Caco-2 (cell line): ENCODE measurements at regions not wholly inside any gene's neighbourhood (a gene's known extent, or its start where the extent isn't known, plus 50 kb on each side); places are given as distances from the start of the nearest gene placed in this dataset.

Experiments
- BruUV-seq: library from RNA; stranded (reverse); fragments of 400-500 nt; replicated peaks from 2 replicates; lab custom pipeline; 2021; lab: Mats Ljungman, UMichigan
- CTCF ChIA-PET: fragments of 300-600 bp; sonication (Branson Sonifier 250); formaldehyde crosslinking; loops from one replicate; lab custom pipeline; 2022; ENCODE audit warnings: antibody characterized with exemption; lab: Charles Lee
- POLR2A ChIA-PET: fragments of 300-600 bp; sonication (Branson Sonifier 250); formaldehyde crosslinking; loops from one replicate; lab custom pipeline; 2022; ENCODE audit warnings: antibody characterized with exemption; lab: Charles Lee
- DNase-seq, 2 experiments: peaks; one replicate each; pipeline versions ENCODE4 v3.0.0 to v3.0.0-alpha.2; 2020 to 2022
- H3K27me3 ChIP-seq: replicated peaks from 2 replicates; pipeline ENCODE4 v1.6.0; 2011; ENCODE audit warnings: low read length; ENCODE audit not compliant: control insufficient read depth, insufficient read depth
- H3K36me3 ChIP-seq: 2 replicates; pipeline ENCODE4 v1.5.1; 2011; ENCODE audit warnings: low read length; ENCODE audit not compliant: control insufficient read depth, insufficient read depth
- H3K4me1 ChIP-seq: fragments of 250-450 bp; sonication (Bioruptor Pico); 2 replicates; pipeline ENCODE4 v1.5.1; 2020; ENCODE audit warnings: mild to moderate bottlenecking
- H3K4me3 ChIP-seq: 2 replicates; pipeline ENCODE4 v1.5.1; 2011; ENCODE audit warnings: low read depth, mild to moderate bottlenecking, control low read depth, low read length
- H3K9me3 ChIP-seq: fragments of 250-450 bp; sonication (Bioruptor Pico); 2 replicates; pipeline ENCODE4 v1.5.1; 2020; ENCODE audit warnings: mild to moderate bottlenecking, moderate library complexity
- H3K27ac Mint-ChIP-seq: one replicate; pipeline ENCODE4 v1.8.0; 2022; ENCODE audit warnings: mixed read lengths; ENCODE audit not compliant: unreplicated experiment
- H3K27me3 Mint-ChIP-seq: one replicate; pipeline ENCODE4 v1.8.0; 2022; ENCODE audit warnings: mixed read lengths; ENCODE audit not compliant: insufficient read depth, unreplicated experiment
- H3K36me3 Mint-ChIP-seq: one replicate; pipeline ENCODE4 v1.8.0; 2022; ENCODE audit warnings: mild to moderate bottlenecking, mixed read lengths; ENCODE audit not compliant: insufficient read depth, unreplicated experiment
- H3K4me1 Mint-ChIP-seq: one replicate; pipeline ENCODE4 v1.8.0; 2022; ENCODE audit warnings: low read depth, mixed read lengths; ENCODE audit not compliant: unreplicated experiment
- H3K4me3 Mint-ChIP-seq: one replicate; pipeline ENCODE4 v1.8.0; 2022; ENCODE audit warnings: mild to moderate bottlenecking, moderate library complexity, mixed read lengths; ENCODE audit not compliant: unreplicated experiment
- H3K9me3 Mint-ChIP-seq: one replicate; pipeline ENCODE4 v1.8.0; 2022; ENCODE audit warnings: mixed read lengths; ENCODE audit not compliant: unreplicated experiment
- intact Hi-C: fragments of 100-400 bp; cut with micrococcal nuclease; formaldehyde crosslinking; loops from one replicate; pipeline ENCODE4 v1.10.0; 2022; ENCODE audit not compliant: unreplicated experiment
- TF ChIP-seq, protein P1 (sequence below), 2 experiments: fragments of 200-600 bp in 1 of 2; IDR thresholded peaks; 1 replicate in 1 of 2; 2 replicates in 1 of 2; pipeline versions ENCODE4 v1.5.1 to v1.8.0; 2011 to 2022; ENCODE audit warnings: antibody characterized with exemption in 1 of 2, control low read depth in 1 of 2, inconsistent platforms in 1 of 2, low read depth in 1 of 2, low read length in 1 of 2, mild to moderate bottlenecking in 1 of 2, moderate library complexity in 1 of 2; ENCODE audit not compliant: insufficient read depth in 1 of 2, severe bottlenecking in 1 of 2, unreplicated experiment in 1 of 2

DNA sequence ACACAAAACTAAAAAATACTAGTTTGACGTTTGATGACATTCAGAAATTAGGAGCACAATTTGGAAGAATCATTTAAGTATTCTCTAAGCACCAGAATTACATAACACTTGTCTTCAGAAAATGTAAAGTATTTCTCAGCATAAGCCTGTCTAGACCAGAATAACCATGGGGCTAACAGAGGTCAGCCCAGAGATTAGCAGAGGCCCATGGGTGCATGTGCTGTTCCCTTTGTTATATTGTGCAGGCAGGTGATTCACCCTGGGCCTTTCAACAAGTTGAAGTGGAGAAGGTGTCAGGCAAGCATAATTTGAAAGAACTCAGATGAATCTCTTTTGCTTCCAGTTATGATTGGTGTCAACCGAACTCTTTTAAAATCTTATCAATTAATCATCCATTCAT lies 227.9 kb downstream of the LURAP1L start:
- TF ChIP-seq, protein P1, sequence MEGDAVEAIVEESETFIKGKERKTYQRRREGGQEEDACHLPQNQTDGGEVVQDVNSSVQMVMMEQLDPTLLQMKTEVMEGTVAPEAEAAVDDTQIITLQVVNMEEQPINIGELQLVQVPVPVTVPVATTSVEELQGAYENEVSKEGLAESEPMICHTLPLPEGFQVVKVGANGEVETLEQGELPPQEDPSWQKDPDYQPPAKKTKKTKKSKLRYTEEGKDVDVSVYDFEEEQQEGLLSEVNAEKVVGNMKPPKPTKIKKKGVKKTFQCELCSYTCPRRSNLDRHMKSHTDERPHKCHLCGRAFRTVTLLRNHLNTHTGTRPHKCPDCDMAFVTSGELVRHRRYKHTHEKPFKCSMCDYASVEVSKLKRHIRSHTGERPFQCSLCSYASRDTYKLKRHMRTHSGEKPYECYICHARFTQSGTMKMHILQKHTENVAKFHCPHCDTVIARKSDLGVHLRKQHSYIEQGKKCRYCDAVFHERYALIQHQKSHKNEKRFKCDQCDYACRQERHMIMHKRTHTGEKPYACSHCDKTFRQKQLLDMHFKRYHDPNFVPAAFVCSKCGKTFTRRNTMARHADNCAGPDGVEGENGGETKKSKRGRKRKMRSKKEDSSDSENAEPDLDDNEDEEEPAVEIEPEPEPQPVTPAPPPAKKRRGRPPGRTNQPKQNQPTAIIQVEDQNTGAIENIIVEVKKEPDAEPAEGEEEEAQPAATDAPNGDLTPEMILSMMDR (IDR thresholded peaks at IDR 0.05; ENCODE audit: insufficient read depth in 1 of 2, low read depth in 1 of 2, low read length in 1 of 2, severe bottlenecking in 1 of 2, unreplicated experiment in 1 of 2) = no peak
- H3K36me3 ChIP-seq = no peaks in the 10 kb centered on the region
- Mint-ChIP-seq H3K9me3 (no peaks in the 10 kb centered on the region), H3K4me3 (no peak overlapping the region), H3K27me3 (no peaks in the 10 kb centered on the region), H3K36me3 (no peaks in the 10 kb centered on the region), H3K27ac (no peak overlapping the region), H3K4me1 (no peaks in the 10 kb centered on the region)
- H3K27me3 ChIP-seq = no peaks in the 10 kb centered on the region
- no TSS peak for BruUV-seq
- H3K4me1 ChIP-seq = no peaks in the 10 kb centered on the region
- POLR2A ChIA-PET = no interaction called here
- intact Hi-C loops = no loop called here
- no peak overlapping the region for H3K4me3 ChIP-seq
- CTCF ChIA-PET = no interaction called here
- no peaks in the 10 kb centered on the region for H3K9me3 ChIP-seq
- no peak for DNase-seq

DNA sequence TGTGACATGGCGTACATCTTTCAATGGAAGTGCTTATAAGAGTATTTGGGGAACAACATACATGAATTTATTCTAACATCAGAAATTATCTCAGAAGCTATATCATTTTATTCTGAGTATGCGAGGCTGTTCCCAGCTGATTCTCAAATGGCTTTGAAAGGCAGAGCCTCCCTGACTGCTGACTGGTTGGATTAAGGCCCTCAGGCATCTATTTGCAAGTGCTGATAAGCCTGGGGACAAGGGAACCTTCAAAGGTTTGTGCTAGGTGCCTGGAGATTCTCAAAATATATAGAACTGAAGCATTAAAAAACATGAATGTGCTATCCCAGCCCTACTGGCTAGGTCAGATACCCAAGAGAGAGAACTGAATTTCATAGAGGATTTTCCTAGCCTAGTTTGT lies 235.1 kb downstream of the LURAP1L start:
- H3K9me3 ChIP-seq = no peaks in the 10 kb centered on the region
- Mint-ChIP-seq H3K4me1 (no peaks in the 10 kb centered on the region), H3K36me3 (no peaks in the 10 kb centered on the region), H3K9me3 (no peaks in the 10 kb centered on the region), H3K27ac (no peak overlapping the region), H3K27me3 (peaks cover 2% of the 10 kb centered on the region), H3K4me3 (no peak overlapping the region)
- no peak for DNase-seq
- no peaks in the 10 kb centered on the region for H3K36me3 ChIP-seq
- ChIA-PET CTCF (no interaction called here), POLR2A (no interaction called here)
- no peaks in the 10 kb centered on the region for H3K4me1 ChIP-seq
- intact Hi-C loops = no loop called here
- no peaks in the 10 kb centered on the region for H3K27me3 ChIP-seq
- TF ChIP-seq, protein P1 (IDR thresholded peaks at IDR 0.05; ENCODE audit: insufficient read depth in 1 of 2, low read depth in 1 of 2, low read length in 1 of 2, severe bottlenecking in 1 of 2, unreplicated experiment in 1 of 2) = no peak
- no TSS peak for BruUV-seq
- H3K4me3 ChIP-seq = no peak overlapping the region

DNA sequence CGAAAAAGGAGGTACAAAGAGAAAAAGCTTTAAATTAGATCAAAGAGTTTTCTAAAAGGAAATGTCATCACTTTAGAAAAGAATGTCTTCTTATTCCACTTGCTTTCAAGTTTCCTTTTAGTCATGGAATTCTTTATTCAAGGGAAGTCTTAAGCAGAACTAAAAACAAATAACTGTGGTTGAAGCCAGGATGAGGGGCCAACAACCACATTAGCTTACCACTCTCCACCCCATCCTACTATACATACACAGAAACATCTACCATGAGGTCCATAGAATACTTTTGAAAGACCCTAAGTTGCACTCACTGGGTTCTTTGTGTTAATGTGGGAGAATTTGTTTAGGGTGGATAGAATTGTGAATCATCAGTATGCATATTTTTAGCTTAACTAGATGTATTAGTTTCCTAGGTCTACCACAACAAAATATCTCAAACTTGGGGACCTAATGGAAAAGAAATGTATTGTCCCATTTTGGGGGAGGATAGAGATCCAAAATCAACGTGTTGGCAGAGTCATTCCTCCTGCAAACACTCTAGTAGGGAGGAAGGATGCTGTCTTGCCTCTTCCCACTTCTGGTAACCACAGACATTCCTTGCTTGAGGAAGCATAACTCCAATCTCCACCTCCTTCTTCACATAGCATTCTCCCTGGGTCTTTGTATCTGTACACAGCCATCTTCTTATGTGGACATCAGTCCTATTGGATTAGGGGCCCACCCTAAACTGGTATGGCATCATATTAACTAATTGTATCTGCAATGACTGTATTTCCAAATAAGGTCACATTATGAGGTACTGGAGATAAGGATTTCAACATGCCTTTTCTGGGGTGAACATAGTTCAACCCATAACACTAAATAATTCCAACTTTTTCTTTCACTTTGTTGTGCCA lies 239.4 kb downstream of the LURAP1L start:
- TF ChIP-seq, protein P1 (IDR thresholded peaks at IDR 0.05; ENCODE audit: insufficient read depth in 1 of 2, low read depth in 1 of 2, low read length in 1 of 2, severe bottlenecking in 1 of 2, unreplicated experiment in 1 of 2) = no peak
- intact Hi-C loops = no loop called here
- no peak overlapping the region for H3K4me3 Mint-ChIP-seq
- no peaks in the 10 kb centered on the region for H3K27me3 ChIP-seq
- no peaks in the 10 kb centered on the region for H3K9me3 Mint-ChIP-seq
- CTCF ChIA-PET = no interaction called here
- no peaks in the 10 kb centered on the region for H3K4me1 ChIP-seq
- no peaks in the 10 kb centered on the region for H3K9me3 ChIP-seq
- no peak overlapping the region for H3K4me3 ChIP-seq
- H3K4me1 Mint-ChIP-seq = no peaks in the 10 kb centered on the region
- POLR2A ChIA-PET = no interaction called here
- no peaks in the 10 kb centered on the region for H3K36me3 ChIP-seq
- no peaks in the 10 kb centered on the region for H3K27me3 Mint-ChIP-seq
- H3K36me3 Mint-ChIP-seq = no peaks in the 10 kb centered on the region
- no TSS peak for BruUV-seq
- no peak for DNase-seq
- H3K27ac Mint-ChIP-seq = no peak overlapping the region
